NT2/D1 (cell line): ENCODE measurements at regions not wholly inside any gene's neighbourhood (a gene's known extent, or its start where the extent isn't known, plus 50 kb on each side); places are given as distances from the start of the nearest gene placed in this dataset.

Source experiments
- SUZ12 ChIP-seq: IDR thresholded peaks from 2 replicates; pipeline ENCODE4 v1.6.1; 2011; ENCODE audit not compliant: insufficient read length, insufficient read depth; ENCODE audit errors: extremely low read depth
- YY1 ChIP-seq: IDR thresholded peaks from 2 replicates; pipeline ENCODE4 v1.6.1; 2011; ENCODE audit not compliant: insufficient read length, insufficient read depth

DNA sequence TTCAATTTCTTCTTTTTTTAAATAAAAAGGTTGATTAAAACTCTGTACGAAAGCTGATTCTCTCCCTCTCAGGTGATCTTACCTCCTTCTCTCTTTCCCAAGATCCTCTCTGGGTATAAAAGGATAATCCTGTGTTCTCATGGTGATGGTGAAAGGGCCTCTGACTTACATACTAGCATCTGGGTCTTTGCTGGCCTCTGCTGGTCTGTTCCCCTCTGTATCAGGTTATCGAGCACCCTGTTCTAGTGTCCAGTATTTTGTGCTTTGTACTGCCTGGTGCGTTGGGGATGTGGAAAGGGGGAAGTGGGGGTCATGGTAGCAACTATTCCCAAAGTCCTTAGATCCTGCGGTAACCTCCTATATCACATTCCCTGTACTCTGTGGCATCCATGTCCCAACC is 328.9 kb downstream of the NR2F1-AS1 start:
- TF ChIP-seq SUZ12: no peak
- TF ChIP-seq YY1: no peak
